Ammon's horn (tissue), 1 donor: ENCODE measurements at regions not wholly inside any gene's neighbourhood (a gene's known extent, or its start where the extent isn't known, plus 50 kb on each side); places are given as distances from the start of the nearest gene placed in this dataset.

Experiments
- DNase-seq: peaks from one replicate; pipeline ENCODE4 v3.0.0-alpha.2; 2016; ENCODE audit warnings: low spot score

DNA sequence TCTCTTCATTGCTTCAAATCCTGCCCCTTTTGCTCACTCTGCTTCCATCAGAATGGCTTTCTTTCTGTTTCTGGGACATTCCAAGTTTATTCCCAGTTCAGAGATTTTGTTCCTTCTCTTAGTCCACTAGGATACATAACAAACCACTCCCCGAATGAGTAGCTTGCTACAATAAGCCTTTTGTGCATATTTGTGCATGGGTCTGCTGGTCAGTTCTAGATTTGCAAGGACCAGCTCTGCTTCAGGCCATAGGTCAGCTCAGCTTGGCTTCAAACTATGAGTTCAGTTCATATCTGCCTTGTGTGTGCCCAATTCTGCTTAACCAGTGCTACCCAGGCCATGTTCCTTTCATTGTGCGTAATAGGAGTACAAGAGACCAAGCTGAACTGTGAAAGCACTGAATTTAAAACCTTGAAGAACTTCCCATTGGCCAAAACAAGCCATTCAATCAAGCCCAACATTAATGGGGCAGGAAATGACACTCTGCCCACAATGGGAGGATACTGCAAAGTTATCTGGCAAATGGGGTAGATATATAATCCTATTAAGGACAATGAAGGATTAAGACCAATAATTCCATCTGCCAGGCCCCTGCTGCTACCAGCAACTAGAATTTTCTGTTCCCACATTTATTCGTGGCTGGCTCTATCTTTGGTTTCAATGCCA, 328.8 kb downstream of the PRELID2 start:
- no peak for DNase-seq

DNA sequence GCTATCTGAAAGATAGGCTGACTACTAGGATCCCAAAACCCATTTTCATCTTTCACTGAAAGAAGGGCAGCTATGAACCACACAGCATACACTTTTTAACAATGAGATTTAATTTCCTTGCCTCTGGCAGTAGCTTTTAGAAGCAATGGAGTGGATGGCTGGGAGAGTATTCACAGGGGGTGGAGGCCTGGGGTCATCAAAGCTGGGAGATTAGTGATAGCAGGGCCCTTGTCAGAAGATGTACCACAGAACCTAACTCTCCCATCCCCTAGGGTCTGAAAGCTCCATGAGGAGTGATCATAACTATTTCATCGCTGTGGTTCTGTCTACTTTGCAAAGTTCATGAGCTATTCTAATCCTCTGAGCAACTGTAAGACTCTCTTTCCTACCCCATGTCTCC, 332.2 kb downstream of the PRELID2 start:
- no peak for DNase-seq

DNA sequence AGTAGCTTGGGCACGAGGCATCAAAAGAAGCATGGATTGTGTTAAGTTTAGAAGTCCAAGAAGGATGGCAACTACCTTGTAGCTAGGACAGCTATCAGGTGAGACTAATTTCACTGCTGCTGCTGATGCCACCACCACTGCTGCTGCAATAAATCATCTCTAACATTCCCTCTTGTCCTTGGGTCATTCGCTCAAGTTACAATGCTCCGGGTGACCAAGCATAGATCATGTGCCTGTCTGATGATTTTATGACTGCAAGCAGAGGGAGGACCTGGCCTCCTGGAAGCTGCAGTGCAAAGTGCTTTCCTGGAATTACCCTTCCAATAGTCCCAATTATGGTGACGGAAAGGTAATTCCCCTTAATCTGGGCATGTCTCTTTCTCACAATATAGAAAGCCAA, 334.4 kb downstream of the PRELID2 start:
- no peak for DNase-seq

DNA sequence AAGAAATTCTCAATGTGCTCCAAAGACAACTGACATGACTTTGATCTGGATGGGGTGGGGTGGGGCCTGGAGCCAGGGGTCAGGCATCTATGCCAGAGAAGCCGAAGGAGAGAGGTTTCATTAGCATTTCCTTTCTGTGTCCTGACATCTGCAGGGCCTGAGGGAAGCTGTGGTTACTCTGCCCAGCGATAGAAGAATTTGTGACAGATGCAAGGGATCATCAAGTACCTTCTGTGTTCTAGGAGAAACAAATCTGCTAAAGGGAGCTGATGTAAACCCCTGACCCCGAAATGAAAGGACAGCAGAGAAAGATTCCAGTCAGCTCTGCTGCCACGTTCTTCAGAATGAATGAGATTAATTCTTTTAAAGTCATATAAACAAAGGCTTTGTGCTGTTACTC, 335.7 kb downstream of the PRELID2 start:
- DNase-seq = no peak

DNA sequence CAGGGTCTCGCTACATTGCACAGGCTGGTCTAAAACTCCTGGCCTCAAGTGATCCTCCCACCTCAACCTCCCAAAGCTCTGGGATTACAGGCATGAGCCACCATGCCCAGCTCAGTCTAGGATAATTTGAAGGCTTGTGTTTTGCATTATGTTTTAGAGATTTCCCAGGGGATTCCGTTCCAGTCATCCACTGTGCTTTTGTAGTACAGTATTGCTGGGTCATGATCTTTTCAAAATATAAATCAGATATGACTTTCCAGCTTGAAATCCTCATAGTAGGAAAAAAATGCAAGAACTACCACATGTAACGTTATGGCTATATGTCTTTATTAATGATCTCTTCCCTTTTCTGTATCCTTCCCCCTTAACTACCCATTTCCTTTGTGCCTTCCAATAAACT, 338.1 kb downstream of the PRELID2 start:
- no peak for DNase-seq

DNA sequence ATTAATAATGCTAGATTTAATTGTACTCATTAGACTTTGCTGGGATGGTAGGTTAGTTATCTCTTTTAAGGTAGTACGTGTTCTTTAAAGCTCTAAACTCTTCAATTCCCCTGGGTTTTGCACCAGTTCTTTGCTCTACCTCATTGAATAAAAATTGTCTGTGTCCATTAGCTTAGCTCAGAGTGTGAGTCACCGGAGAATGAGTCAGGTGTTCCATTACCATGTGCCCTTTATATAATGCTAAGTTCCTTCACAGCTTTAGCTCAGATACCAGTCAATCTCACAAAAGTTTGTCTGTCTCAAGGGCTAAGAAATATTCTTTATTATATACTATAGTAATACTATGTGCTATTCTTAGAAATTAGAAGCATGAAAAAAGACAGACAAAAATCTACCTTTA, 339.4 kb downstream of the PRELID2 start:
- no peak for DNase-seq

DNA sequence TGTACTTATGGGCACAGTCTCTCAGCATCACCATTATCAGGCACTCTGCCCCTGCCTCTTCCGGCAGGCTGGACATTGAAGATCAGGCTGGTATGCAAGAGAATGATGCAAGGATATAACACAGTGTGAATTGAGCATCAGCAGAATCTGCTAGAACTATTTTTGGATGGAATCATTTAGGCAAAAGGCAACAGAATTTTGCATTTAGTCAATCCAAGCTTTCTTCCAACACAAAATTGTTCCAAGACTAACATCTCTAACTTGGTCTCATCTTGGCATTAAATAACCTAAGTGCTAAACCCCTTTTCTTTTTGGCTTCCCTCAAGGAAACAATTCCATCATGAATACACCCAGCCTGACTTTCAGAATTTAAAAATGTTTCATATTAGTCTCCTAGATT, 339.9 kb downstream of the PRELID2 start:
- no peak for DNase-seq

DNA sequence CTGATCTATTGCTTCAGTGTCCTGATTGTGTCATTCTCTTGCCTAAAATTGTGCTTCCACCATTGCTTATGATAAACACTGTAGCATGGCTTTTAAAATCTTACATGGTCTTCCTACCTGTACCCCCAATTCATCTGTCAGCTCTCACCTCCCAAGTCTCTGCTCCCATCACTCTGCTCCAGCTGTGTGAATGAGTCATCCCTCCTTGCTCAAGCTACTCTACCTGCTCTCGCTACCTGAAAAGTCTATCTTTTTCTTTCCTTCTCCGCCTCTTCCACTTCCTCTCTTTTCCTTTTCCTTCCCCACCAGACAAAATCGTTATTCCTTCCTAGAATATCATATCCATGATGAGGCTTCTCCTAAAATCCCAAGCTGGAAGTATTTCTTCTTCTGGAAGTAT, 341.7 kb downstream of the PRELID2 start:
- DNase-seq = no peak

DNA sequence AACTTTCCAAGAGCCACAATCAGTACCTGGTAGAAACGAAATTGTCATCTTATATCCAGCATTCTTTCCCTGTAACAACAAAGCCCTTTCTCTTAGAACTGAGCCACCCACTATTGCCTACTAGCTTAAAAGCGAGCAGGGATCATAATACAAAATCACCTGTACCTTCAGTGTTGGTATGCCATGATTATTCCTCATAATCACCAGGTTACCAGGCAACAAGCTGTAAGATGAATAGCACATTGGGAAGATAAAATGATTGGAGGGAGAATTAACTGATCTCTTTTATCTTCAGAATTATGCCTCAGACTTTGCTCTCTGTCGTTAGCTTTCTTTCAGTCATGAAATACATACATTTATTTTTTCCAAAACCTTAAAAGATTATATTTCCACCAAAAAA, 345.6 kb downstream of the PRELID2 start:
- DNase-seq = no peak

DNA sequence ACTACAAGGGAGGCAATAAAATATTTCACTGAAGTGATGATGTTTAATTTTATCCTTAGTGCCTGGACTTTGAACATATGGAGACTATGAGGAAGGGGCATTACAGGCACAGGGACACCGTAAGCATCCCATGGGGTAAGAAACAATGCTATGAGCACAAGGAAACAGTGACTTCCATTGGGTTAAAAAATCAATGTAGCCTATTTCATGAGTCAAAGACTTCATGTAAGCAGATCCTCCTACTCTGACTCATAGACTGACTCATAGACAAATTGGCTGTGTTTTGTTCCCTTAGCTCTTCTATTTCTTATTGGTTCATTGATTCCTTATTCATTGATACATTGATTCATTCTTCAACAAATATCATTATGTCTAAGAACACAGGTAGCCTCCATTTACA, 351.0 kb downstream of the PRELID2 start:
- DNase-seq = peak; percentile 10

DNA sequence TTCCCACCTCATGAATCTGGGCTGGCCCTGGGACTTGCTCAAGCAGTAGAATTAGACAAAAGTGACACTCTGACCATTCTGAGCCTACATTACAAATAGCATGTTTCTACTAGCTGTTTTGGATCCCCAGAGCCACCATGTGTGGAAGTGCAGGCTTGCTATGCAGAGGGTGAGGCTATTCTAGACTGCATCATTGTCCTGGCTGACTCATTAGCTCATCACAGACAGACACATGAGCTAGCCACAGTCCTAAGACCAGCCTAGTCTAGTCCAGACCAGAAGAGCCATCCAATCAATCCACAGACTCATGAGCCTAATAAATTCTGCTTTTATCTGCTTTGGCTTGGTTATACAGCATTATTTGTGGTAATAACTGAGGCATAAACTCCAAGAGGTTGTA, 351.9 kb downstream of the PRELID2 start:
- no peak for DNase-seq

DNA sequence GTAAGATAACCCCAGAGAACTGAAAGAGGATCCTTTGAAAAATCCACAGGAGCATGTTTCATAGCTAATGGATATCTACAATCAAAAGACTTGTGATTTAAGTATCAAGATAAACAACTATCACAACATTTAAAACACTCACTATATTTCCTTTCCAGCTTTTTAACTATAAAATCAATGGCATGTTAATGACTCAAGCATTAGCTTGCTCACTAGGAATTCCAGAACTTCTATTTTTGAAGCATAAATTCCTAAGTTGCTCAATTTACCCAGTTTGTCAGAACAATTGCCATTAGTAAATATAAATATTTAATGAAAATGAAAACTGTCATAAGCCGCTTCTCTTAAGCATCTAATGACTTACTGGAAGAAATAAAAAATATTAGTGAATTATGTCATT, 355.3 kb downstream of the PRELID2 start:
- no peak for DNase-seq

DNA sequence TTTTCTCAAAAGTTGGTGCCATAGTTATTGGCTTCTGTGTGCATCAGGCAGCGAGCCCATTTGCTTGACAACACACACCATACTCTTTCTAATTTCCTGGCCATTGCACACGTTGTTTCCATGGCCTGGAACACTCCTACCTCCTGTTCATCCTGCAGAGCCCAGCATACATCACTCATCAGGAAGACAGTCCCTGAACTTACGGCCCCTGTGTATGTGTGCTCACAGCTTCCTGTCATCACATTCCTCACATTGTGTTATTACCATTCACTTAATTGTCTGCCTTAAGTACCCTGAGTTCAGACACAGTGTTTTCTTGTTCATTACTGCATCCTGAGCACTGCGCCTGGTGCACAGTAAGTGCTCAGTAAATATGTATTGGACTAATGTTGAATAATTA, 355.9 kb downstream of the PRELID2 start:
- no peak for DNase-seq

DNA sequence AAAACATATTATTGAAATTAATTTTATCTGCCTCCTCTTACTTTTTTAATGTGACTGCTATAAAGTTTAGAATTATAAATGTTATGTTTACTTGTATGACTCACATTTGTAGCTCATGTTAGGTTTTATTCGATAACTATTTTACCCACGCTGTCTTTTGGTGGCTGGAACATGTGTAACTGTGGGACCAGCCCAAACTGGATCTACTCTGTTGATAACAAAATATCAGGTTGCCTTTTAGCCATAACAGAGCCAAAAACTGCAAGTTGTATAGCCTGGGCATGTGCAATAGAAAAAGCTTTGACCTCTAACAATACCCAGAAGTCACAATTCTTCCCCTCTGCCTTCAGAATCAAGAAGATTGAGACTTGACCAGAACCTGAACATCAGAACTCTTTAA, 356.5 kb downstream of the PRELID2 start:
- no peak for DNase-seq

DNA sequence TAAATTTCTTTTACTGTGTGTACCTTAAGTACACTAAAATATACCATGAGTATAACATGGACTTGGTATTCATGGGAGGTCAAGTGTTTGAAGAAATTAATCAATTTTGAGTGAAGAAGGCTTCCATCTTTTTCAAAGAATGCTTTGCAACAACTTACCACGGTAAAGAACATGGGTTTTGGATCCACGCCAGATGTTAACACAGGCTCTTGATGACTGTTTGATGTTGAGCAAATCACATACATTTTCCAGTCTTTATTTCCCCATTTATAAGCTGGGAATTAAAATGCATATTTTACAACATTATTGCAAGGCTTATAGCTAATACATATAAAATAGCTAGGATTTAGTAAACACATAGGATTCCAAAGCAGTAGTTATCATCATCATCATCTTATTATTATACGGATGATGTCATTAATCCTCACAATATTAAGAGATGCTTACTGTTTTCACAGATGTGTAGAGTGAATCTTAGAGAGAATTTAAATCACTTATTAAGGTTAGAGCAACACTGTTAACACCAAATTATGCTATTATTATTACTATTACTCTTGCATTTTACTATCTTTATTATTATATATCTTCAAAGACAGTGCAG, 362.0 kb downstream of the PRELID2 start:
- DNase-seq = no peak

DNA sequence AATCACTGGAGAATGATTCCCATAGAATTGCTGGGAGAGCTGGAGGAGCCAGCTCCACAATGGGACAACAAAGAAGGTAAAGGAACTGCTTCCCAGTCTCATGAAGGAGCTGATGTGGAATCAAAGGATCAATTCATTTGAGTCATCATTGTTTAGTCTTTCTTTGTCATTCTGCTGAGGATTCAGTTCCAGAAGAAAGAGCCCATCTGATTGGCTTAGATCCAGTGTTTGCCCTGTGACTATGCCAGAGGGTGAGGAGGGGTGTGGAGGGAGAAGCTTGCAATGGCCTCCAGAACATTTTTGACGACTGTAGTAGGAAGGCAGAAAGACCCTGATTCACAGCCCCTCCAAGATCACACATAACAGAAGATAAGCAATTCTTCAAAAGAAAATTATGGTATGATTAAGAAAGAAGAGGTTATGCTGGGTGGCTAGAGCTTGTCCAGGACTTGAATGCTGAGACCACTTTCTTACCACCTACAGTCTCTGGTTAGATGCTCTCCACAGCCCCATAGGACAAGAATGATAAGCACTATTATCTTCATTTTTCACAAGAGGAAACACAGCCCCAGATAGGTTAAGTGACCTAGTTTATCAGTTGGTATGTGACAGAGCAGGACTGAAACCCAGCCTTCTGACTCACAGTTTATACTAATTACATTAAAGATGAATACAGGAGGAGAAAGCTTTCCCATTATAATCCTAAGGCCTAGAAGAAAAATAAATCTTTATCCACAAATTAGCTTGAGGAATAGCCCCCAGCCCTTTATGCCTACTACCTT, 363.1 kb downstream of the PRELID2 start:
- no peak for DNase-seq

DNA sequence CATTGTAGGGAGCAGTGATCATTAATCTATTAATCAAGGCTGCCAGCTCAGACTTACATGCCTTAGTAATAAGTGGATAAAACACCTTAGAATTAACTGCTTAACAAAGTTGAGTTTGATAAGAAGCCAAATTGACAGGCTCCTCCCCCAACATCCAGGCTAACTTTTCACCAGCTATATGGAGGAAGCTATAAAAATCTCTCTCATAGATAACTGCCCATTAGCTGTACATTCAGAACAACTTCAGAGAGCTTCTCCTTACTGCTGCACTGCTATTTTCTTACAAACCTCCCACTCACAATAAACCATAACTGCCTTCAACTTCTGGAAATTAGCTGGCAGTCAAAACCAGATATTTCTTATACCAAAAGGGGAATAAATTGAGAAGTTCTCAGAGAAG, 364.1 kb downstream of the PRELID2 start:
- DNase-seq = no peak

DNA sequence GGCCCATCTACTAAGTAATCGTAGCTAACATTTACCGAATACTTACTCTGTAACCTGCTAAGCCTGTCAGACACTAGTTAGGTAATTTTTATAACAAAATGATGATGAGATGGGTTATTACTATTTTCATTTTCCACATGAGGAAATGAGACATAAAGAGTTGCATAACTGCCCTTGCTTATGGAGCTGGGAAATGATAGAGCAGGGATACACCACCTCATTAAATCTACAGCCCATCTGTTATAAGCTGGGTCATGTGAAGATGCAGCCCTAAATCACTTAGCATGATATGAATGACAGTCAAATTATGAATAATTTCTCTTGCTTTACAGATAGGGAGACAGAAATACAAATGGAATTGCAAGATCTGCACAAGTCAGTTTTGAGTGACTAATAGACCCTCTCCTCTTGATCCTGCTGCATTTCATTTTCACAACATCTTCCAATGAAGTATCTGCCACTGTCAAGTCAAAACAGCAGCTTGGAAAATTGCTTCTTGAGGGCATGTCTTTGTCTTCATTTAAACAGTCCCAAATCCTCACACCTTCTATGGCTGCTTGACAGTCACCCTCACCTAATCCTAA, 364.7 kb downstream of the PRELID2 start:
- no peak for DNase-seq

DNA sequence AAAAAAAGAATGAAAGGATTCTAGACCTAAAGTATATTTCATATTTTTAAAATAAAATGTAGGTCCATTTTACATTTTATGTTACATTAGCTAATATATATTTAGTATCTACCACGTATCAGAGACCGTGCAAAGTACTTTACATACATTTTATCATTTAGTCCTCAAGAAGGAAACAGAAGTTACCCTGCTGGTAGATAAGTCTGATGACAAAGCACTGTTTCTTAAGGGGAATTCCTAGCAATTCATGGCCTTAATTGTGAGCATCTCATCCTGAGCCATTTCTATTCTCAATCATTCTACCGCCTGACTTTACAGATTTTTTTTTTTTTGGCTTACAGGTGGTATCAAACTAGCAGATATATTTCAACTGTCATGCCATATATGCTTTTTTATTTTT, 367.7 kb downstream of the PRELID2 start:
- no peak for DNase-seq

DNA sequence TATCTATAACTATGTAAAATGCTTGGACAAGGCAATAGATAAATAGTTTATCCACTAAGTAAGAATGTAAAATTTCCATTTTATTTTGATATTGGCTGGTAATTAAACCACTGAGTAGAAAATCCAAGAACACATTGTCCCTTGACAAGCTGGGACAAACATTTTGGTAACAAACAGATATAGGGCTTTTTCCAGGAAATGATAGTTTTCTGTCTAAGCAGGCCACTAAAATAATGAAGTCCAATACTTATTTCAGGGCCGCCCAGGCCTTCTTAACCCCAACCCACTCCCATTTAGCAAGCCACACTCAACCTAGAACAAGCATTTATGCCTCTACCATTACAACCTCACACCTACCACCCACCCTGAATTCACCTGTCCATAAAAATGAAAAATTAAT, 368.6 kb downstream of the PRELID2 start:
- DNase-seq = no peak

DNA sequence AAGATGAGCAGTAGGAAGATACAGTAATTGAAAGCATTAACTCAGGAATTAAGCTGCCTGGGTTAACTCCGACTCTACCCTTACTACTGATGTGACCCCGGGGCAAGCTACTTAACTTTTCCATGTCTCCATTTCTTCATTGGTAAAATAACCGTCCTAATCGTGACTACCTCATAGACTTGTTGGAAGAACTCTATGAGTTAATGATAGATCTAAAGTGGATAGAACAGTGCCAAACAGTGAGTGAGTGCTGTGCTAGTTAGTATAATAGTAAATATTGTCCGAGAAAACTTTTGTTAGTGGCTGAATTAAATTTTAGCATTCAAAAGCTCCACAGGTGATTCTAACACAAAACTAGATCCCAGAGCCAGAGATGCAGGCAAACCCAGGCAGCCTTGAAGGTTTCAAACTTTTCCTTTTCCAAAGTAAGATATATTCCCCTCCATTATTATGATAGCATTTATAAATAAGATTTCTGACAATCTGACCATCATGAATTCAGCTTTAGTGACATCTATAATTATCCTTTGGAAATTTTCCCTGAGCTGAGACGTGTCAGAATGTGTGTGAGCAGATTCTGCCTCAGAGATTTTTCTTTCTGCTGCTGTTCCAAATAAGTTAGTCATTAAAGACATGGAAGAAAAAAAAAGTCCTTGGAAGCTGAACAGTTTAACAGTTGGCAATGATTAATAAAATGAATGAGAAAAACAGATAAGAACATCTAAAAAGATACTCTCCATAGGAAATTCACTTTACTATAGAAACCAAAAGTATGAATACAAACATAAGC, 369.5 kb downstream of the PRELID2 start:
- no peak for DNase-seq

DNA sequence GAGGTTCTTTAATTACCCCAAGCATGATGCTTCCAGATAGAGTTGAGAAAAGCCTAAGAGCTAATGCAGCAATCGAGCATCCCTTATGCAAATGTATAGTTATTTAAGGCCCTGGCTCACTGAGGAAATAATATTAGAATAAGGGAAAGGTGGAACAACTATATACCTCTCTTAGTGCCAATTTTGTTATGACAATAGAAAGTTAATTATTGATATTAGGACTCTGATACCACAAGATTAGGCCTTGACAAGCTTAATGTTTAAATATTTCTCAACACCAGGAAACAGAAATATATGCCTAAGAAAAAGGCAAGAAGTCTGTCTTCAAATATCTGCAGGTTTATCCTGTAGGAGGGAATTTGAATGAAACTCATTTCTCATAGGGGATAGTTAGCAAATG, 371.0 kb downstream of the PRELID2 start:
- no peak for DNase-seq
